Stimulated activated CD4-positive, alpha-beta T cell treated with anti-CD3 and anti-CD28 coated beads, Interleukin-15, amount 100 ng/mL, for 24 hours (primary cell): ENCODE measurements at regions not wholly inside any gene's neighbourhood (a gene's known extent, or its start where the extent isn't known, plus 50 kb on each side); places are given as distances from the start of the nearest gene placed in this dataset.
"Not testable (repeated sequence)": the region's sequence is repeated elsewhere in the genome, so short reads cannot be mapped to it uniquely, and the experiment has no call there.

ENCODE experiments used
- DNase-seq: peaks from one replicate; pipeline ENCODE4 v3.0.0-alpha.2; 2020

DNA sequence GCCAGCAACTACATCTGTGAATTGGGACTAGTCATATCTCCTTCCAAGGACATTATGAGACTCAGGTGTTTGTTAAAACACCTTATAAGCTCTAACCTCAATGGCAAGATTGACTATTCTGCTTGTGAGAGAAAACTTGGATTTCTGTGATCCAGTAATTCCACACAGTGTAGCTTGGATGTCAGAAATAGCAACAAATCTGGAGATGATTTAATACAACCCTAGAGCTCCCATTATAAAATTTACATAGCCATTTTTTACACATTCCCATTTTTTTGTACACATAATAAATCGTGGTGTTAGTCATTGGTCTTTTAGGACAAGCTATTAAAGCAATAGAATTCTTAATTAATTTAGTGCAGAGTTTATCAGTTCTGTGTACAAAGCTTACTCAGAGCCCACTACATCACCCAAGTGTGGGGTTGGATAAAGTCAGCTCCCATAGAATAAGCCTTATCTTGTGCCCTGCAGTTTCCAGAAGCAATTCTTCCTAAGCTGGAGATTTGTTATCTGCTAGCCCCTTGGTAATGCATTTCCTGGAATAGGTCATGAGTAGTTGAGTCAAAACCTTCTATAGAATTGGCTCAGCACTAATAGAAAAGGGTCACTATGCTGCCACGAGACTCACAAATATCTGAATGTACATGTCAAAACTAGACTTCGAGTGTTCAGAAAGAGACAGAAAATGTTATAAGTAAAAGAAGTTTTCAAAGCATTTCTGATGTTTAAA, 434.0 kb upstream of the RUNX1 start:
- no peak for DNase-seq

GRCh38 chr21:35482096-35482495, 433.0 kb upstream of the RUNX1 start:
- no peak for DNase-seq

DNA sequence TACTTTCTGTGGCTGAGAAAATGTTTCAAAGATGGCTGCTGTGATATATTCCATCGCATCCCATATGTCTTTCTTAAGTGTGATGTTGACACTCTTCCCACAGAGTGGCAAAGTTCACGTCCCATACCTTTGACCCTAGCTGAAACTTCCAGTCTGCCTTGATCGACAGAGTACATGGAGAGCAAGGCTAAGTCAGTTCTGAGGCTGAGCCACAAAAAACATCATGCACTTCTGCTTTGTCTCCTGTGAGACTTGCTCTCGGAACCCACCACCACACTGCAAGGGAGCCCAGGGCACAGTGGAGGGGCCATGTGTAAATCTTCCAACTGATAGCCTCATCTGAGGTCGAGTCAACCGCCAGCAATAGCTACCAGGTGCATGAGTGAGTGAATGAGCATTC, 431.9 kb upstream of the RUNX1 start:
- no peak for DNase-seq

DNA sequence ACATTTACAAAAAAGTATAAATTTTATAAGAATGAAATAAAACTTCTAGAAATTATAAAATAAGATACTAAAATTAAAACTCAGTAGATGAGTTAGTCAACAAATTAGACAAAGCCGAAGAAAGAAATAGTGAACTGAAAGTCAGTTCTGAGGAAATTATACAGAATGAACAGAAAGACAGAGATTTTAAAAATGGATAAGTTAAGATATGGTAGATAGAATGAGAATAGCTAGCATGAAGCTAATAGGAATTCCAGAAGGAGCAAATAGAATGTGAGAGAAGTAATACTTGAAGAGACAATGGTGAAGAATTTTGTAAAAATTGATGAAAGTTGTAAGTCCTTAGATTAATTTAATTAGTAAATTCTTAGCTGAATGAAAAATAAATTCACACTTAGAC, 430.4 kb upstream of the RUNX1 start:
- no peak for DNase-seq

GRCh38 chr21:35479065-35479448, 430.0 kb upstream of the RUNX1 start:
- DNase-seq, result no peak

DNA sequence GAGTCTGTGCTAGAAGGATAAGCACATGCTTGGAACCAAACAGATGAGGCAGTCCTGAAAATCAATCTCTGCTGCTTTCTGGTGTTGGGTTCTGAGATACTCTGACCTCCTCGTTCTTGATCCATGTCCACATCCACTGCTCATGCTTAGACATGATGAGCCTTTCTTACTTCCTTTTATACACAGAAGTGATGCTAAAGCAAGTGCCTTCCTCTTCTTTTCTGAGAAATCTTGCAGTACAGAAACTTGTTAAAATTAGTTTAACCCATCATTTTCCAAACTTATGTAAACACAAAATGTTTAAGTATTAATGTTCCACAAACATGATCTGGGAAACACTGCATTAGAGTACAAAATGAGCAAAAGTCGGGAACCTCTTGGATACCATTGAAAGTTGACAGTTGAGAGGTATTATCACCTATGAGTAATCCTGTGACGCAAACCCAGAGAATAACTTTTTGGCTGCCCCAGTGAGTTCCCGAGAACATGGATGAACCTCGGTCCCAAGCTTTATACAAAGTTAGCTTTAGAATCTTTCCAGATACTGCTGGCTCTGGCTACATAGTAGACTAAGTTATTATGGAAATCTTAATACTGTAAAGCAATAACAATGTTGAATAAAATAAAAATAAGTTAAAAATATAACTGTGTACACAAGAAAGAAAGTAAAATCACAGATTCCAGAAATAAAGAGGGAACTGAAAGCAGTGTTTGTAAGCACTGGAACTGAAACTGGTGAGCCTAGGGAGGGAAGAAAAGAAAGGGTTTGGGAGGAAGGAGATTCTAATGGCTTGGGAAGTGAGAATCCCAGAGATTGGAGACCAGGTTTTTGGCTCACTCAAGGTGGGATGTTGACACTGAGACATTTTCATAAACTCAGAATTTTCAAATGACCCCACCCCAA, 429.3 kb upstream of the RUNX1 start:
- DNase-seq, result no peak

GRCh38 chr21:35477622-35478021, 428.5 kb upstream of the RUNX1 start:
- DNase-seq, result no peak

DNA sequence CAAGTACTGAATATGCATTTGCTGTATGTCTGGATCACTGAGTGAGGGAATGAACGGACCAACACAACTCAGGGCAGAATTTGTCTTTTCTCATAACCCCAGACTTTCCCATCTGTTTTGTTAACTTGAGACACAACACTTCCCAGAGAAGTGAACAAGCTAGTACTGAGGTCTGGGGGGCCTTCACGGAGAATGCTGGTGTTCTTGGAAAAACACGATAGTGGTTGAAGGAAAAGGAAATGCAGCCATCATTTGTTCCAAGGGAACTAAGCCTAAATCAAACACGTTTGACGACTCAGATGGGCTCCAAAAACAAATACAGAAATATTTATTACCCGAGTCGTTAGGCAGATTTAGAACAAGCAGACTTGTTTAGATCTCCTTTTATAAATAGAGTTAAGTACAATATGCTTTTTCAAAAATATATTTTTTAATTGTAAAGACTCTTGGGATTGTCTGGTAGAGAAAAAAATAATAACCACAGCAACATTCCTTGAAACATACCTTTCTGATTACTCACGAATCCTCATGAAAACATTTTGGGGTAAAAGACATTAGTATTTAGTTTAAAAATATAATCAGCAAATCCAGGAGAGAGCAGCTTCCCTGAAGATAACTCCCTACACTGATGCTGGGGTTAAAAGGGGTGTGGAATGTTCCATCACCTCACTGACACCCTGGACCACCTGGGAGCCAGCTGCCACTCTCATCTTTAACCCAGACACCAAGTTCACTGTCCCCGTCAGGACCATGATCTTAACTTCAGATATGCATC, 427.7 kb upstream of the RUNX1 start:
- no peak for DNase-seq

GRCh38 chr21:35475762-35476161, 426.7 kb upstream of the RUNX1 start:
- no peak for DNase-seq

DNA sequence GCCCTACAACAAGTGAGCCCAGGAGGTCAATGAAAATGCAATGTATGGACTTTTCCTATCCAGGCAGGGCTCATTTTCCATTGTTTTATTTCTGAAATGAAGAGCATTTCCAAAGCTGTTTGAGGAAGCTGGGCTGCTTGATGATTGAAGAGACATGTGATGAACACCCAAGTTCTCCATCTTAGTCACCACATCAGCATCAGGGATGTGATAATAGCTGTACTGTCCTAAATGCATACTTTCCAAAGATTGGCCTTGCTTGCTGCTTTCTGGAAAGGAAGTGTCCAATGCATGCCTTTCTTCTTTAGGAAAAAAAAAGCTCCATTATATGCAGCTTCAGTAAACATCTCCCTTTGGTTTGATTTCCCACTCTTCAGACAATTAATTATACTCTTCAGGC, 425.9 kb upstream of the RUNX1 start:
- no peak for DNase-seq

DNA sequence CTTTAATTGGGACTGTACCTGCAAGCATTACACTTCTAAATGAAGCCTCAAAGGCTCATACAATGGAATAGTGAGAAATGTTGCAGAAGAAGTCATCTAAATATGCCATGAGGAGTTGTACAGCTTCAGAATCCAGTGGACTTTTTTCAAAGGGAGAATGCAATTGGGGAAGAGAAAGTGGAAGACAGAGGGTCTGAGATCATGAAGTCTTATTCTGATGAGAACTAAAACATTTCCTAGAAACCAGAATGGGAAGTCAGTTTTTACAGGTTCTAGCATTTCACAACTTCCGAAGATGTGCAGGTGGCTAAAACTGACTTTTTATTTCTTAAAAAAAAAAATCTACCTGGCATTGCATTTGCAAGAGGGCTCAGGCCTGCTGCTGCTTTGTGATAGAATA, 424.4 kb upstream of the RUNX1 start:
- DNase-seq, result no peak

DNA sequence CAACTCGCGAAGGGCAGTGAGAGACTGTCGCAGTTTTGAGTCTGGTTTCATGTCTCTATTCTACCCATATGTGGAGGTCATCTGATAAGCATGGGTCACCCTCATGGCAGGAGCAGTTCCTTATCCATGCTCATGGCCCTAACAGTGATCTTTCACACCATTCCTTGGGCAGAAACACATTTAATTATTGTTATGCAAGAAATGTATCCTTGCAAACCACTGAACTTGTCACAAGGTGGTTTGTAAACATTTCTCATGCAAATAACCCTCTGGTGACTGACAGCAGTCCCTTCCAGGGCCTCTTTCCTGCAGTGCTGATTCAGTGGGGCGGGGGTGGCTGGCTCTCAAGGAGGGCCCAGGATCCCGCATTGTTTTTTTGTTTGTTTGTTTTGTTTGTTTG, 421.4 kb upstream of the RUNX1 start:
- DNase-seq, result no peak

DNA sequence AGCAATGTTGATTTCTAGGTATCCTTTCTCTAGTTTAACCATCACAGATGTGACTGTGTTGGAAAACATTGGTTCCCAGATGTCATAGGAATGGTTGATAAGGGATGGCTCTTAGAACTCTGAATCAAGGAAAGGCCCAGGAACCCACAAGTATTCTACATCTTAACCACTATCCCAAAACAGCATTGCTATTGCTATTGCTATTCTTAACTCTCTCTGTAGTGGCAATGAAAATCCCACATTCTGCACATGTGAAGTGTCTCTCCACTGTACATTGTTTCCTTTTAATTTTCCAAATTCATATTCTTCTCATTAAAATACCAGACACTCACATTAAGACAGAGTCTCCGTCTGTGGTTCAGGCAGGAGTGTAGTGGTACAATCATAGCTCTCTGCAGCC, 420.4 kb upstream of the RUNX1 start:
- DNase-seq, result no peak

- no peak for DNase-seq
These were observed 419.9 kb upstream of the RUNX1 start for GRCh38 chr21:35468991-35469390.

- no peak for DNase-seq
These were observed 418.5 kb upstream of the RUNX1 start for GRCh38 chr21:35467566-35467965.

GRCh38 chr21:35466681-35467080, 417.6 kb upstream of the RUNX1 start:
- DNase-seq, result not testable (repeated sequence)

DNA sequence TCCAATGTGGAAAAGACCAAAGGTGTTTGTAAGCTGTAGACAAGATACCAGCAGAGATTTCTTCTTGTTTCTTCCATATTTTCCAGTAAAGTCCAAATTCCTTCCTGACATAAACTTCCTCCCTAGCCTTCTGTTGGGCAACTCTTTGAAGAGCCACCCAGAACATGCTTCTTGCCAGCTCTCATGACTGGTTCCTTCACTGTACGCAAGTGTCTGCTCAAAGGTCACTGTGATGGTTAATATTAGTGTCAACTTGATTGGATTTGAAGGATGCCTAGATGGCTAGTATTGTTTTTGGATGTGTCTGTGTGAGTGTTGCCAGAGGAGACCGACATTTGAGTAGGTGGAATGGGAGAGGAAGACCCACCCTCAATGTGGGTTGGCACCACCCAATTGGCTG, 416.6 kb upstream of the RUNX1 start:
- no peak for DNase-seq

GRCh38 chr21:35461700-35462099, 412.6 kb upstream of the RUNX1 start:
- DNase-seq, result no peak

- DNase-seq, result no peak
These were observed 411.3 kb upstream of the RUNX1 start for GRCh38 chr21:35460441-35460840.

GRCh38 chr21:35458405-35458804, 409.3 kb upstream of the RUNX1 start:
- DNase-seq, result no peak

DNA sequence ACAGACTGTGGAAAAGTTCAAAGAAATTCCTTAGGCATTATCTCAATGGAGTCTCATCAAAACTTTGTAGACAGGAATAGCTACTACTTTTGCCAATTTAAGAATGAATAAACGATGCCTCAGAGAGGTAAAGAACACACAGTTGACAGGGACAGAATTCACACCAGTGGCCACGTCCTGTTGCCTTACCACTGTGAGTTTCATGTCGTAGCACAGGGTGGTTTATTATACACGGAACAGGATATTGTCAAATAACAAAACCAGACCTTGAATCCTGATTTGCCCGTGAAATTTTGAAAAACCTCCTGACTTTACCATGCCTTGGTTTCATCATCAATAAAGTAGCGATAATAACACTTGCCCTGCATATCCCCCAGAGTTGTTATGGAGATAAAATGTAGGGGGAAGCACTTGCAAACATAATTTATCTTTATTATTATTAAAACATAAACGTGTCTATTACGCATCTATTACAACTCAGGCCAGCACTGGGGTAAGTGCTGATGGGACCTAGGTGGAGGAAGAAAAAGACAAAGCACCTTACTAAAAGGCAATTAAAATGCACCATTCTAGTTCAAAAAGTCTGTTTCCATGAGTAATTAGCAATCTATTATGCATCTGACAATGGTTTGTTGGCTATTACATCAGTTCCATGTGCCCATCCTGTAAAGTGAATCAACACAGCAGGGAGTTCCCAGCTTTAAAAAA, 408.1 kb upstream of the RUNX1 start:
- DNase-seq, result no peak

DNA sequence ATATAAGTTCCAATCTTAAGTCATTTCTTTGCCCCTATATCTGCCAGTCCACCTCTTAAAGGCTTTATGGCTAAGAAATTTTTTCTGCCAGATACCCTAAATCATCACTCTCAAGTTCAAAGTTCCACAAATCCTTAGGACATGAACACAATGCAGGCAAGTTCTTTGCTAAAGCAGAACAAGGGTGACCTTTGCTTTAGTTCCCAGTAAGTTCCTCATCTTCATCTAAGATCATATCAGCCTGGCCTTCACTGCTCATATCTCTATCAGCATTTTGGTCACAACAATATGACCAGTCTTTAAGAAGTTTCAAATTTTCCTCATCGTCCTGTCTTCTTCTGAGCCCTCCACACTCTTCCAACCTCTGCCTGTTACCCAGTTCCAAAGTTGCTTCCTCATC, 402.2 kb upstream of the RUNX1 start:
- no peak for DNase-seq

DNA sequence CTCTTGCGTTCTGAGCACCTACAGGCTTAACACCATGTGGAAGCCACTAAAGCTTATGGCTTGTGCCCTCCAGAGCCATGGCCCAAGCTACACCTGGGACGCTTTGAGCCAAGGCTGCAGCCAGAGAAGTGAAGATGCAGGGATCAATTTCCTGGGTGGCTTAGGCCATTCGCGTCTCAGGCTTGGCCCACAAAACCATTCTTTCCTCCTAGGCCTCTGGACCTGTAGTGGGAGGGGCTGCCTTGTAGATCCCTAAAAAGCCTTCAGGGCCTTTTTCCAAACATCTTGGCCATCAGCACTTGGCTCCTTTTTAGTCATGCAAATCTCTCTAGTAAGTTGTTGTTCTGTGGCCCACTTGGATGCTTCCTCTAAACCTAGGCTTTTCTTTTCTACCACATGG, 401.7 kb upstream of the RUNX1 start:
- no peak for DNase-seq
